Suprapubic skin (tissue), 4 donors: ENCODE measurements at regions not wholly inside any gene's neighbourhood (a gene's known extent, or its start where the extent isn't known, plus 50 kb on each side); places are given as distances from the start of the nearest gene placed in this dataset.

Experiments
- EP300 ChIP-seq: sonication (generic); formaldehyde crosslinking; IDR thresholded peaks from one replicate; pipeline ENCODE4 v1.6.1; 2017; ENCODE audit warnings: antibody characterized with exemption
- POLR2A ChIP-seq, 2 donors: fragments of 450-650 bp; IDR thresholded peaks; one replicate each; pipeline ENCODE4 v1.6.1; 2017; ENCODE audit warnings: antibody characterized with exemption in 2 of 2, mild to moderate bottlenecking in 2 of 2, moderate library complexity in 2 of 2
- POLR2AphosphoS5 ChIP-seq, 3 donors: sonication (generic); formaldehyde crosslinking; IDR thresholded peaks; one replicate each; pipeline ENCODE4 v1.6.1; 2017; ENCODE audit warnings: antibody characterized with exemption in 3 of 3
- TF ChIP-seq, protein P1 (sequence below), 2 donors: fragments of 200-600 bp in 1 of 2; fragments of 450-650 bp in 1 of 2; sonication (generic) in 1 of 2; IDR thresholded peaks; one replicate each; pipeline ENCODE4 v1.5.1; 2016 to 2019; ENCODE audit warnings: antibody characterized with exemption in 2 of 2, mild to moderate bottlenecking in 1 of 2, moderate library complexity in 1 of 2

DNA sequence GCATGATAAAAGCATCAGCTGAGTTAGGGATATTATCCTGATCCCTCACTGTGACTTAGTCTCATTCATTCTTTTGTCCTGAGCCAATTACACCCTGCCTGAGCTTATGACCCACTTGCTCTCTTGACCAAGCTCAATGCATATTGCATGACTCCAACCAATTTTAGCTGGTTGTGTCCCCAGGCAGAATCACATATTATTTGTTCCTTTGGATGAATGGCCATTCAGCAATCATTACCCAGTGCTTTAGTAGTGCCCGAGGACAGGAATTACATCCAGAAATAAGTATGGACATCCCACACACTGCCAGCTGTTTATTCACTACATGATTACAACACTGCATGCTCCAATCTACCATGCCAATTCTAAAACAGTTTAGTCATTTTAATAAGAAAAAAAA is 322.5 kb downstream of the ZBBX start:
- TF ChIP-seq, protein P1, sequence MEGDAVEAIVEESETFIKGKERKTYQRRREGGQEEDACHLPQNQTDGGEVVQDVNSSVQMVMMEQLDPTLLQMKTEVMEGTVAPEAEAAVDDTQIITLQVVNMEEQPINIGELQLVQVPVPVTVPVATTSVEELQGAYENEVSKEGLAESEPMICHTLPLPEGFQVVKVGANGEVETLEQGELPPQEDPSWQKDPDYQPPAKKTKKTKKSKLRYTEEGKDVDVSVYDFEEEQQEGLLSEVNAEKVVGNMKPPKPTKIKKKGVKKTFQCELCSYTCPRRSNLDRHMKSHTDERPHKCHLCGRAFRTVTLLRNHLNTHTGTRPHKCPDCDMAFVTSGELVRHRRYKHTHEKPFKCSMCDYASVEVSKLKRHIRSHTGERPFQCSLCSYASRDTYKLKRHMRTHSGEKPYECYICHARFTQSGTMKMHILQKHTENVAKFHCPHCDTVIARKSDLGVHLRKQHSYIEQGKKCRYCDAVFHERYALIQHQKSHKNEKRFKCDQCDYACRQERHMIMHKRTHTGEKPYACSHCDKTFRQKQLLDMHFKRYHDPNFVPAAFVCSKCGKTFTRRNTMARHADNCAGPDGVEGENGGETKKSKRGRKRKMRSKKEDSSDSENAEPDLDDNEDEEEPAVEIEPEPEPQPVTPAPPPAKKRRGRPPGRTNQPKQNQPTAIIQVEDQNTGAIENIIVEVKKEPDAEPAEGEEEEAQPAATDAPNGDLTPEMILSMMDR (IDR thresholded peaks at IDR 0.05), result no peak
- no peak for TF ChIP-seq EP300
- TF ChIP-seq POLR2A (IDR thresholded peaks at IDR 0.05), result no peak
- no peak for TF ChIP-seq POLR2AphosphoS5 (IDR thresholded peaks at IDR 0.05)
